NCI-H2196 (cell line): ENCODE measurements at regions not wholly inside any gene's neighbourhood (a gene's known extent, or its start where the extent isn't known, plus 50 kb on each side); places are given as distances from the start of the nearest gene placed in this dataset.
"Not testable (repeated sequence)": the region's sequence is repeated elsewhere in the genome, so short reads cannot be mapped to it uniquely, and the experiment has no call there.

ENCODE experiments used
- DNase-seq: peaks from one replicate; lab custom pipeline; 2025; ENCODE audit not compliant: unreplicated experiment; lab: John Stamatoyannopoulos, UW

DNA sequence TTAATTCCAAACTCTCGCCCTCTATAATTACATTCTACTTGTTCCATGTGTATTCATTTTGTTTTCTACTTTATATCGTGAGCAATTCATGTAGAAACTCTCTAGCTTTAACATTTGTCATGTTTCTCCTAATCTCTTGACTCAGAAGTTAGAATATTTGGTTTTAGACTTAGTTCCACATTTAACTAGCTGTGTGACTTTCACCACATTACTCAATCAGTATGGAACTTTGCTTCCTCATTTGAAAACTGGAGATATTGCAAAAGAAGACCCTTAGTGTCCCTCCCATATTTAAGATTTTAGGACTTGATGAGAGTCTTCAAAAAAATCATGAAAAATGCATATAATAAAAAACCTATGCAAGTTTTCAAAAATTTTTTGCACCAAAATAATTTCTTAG is 447.5 kb downstream of the GXYLT1 start:
- DNase-seq = no peak

- peak; percentile 5 for DNase-seq
Observed at GRCh38 chr12:41684997-41685396, 459.7 kb downstream of the GXYLT1 start.

- DNase-seq = no peak
Observed at GRCh38 chr12:41683513-41684240, 461.0 kb downstream of the GXYLT1 start.

DNA sequence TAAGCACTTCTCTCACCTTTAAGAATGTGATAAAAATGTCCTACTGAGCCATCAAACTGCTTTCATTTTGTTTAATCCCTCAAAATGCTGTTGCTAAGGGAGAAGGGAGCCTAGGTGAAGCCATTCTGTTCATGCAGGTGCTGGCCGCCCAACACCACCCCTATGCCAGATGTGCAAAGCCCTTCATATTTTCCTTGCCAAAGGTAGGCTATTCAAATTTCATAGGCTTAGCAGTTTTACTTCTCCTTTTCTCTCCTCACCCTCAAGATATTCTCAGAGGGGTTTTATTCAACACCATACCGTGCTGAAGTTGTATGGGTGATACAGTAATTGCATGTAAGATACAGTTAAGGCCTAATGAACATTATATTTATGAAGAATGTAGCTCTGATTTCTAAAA is 461.7 kb downstream of the GXYLT1 start:
- DNase-seq = no peak

GRCh38 chr12:41681898-41682297 is 462.8 kb downstream of the GXYLT1 start:
- DNase-seq = peak; percentile 39

GRCh38 chr12:41680155-41680554 is 464.5 kb downstream of the GXYLT1 start:
- DNase-seq = no peak

GRCh38 chr12:41663598-41664265 is 475.6 kb downstream of the PDZRN4 start:
- DNase-seq = peak; percentile 5

- no peak for DNase-seq
Observed at GRCh38 chr12:41661141-41661765, 473.1 kb downstream of the PDZRN4 start.

DNA sequence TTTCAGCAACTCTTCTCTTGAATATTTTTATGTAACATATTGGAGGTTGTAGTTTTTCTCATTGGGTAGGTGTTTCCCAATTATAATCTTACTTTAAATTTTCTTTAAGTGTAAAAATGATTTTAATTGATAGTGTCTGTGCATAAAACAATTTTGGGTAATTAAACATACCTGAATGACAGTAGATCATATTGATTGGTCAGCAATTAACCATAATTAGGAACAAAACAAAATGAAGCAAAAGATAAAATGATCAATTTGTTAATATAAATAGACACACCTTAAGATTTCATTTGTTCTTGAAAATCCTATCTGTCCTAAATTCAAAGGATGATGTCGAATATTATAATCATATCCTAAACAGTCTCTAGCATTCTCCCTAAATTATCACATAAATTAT is 468.3 kb downstream of the PDZRN4 start:
- DNase-seq = no peak

DNA sequence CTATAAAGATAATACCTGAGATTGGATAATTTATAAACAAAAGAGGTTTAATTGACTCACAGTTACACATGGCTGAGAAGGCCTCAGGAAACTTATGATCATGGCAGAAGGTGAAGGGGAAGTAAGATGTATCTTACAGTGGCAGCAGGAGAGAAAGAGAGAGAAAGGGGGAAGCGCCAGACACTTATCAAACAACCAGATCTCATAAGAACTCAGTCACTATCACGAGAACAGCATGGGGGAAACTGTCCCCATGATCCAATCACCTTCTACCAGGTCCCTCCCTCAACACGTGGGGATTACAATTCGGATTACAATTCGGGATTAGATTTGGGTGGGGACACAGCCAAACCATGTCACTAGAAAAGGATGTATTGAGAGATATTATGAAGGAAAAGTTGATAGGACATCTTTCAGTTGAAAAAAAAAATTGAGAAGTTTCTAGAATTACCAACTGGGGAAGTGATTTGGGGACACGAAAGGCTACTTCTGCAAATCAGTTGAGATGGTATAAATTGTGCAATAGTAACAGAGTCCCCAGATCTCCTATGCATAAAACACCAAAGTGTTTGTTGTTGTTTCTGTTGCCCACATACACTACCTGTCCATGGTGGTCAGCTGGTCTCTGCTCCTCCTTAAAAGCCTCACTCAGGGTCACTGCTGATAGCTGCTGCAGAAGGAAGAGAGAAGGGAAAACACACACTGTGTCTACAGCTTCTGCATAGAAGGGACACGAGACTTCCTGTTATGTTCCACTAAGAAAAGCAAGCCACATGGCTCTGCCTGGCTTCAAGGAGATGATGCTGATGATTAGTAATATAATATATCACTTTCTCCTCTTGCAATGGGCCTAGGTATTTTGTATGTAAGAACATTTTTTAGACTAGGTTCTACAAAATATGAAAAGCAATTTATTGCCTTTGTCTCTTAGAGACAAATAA is 465.5 kb downstream of the PDZRN4 start:
- DNase-seq = no peak

DNA sequence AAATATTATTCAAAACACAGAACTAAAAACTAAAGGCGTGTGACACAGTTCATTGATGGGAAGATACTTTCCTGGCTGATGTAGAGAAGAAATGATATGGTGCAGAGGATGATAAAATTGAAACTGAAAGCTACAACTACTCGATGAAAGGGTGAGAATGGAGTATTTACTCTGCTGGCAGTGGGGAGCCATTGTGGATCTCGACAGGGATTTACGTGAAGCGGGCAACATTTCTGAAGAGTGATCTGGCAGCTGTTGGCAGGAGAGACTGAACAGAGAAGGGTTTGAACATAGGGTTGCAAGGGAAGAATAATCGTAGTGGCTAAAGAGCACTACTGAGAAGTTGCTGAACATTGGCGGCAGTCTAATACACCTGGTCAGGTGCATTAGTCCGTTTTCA is 464.9 kb downstream of the PDZRN4 start:
- DNase-seq = no peak

GRCh38 chr12:41645624-41646023 is 457.5 kb downstream of the PDZRN4 start:
- DNase-seq = no peak

DNA sequence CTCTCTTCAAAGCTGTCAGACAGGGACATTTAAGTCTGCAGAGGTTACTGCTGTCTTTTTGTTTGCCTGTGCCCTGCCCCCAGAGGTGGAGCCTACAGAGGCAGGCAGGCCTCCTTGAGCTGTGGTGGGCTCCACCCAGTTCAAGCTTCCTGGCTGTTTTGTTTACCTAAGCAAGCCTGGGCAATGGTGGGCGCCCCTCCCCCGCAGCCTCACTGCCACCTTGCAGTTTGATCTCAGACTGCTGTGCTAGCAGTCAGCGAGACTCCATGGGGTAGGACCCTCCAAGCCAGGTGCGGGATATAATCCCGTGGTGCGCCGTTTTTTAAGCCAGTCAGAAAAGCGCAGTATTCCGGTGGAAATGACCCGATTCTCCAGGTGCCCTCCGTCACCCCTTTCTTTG is 454.7 kb downstream of the PDZRN4 start:
- DNase-seq = not testable (repeated sequence)

GRCh38 chr12:41636653-41637052 is 448.5 kb downstream of the PDZRN4 start:
- DNase-seq = no peak

- no peak for DNase-seq
Observed at GRCh38 chr12:41635626-41636364, 447.7 kb downstream of the PDZRN4 start.

GRCh38 chr12:41634091-41634490 is 446.0 kb downstream of the PDZRN4 start:
- DNase-seq = no peak

GRCh38 chr12:41629611-41630010 is 441.5 kb downstream of the PDZRN4 start:
- no peak for DNase-seq

- peak; percentile 10 for DNase-seq
Observed at GRCh38 chr12:41627476-41627875, 439.4 kb downstream of the PDZRN4 start.

GRCh38 chr12:41624571-41624970 is 436.5 kb downstream of the PDZRN4 start:
- no peak for DNase-seq
